HG03135 (cell line): ENCODE measurements at regions not wholly inside any gene's neighbourhood (a gene's known extent, or its start where the extent isn't known, plus 50 kb on each side); places are given as distances from the start of the nearest gene placed in this dataset.

Experiments
- ATAC-seq: cut with Tn5 transposase; IDR thresholded peaks from one replicate; pipeline ENCODE4 v1.9.1; 2021; ENCODE audit warnings: mild to moderate bottlenecking, moderate library complexity; ENCODE audit not compliant: unreplicated experiment

- no peak for ATAC-seq
Observed at GRCh38 chr4:128512161-128512560, 224.5 kb upstream of the PGRMC2 start.

- no peak for ATAC-seq
Observed at GRCh38 chr4:128510850-128511249, 223.2 kb upstream of the PGRMC2 start.

GRCh38 chr4:128502818-128503527 lies 215.4 kb upstream of the PGRMC2 start:
- no peak for ATAC-seq

GRCh38 chr4:128501239-128501638 lies 213.6 kb upstream of the PGRMC2 start:
- ATAC-seq = no peak

- ATAC-seq = no peak
Observed at GRCh38 chr4:128488055-128488705, 200.6 kb upstream of the PGRMC2 start.

GRCh38 chr4:128484896-128485295 lies 197.3 kb upstream of the PGRMC2 start:
- no peak for ATAC-seq

- no peak for ATAC-seq
Observed at GRCh38 chr4:128483816-128484215, 196.2 kb upstream of the PGRMC2 start.

- ATAC-seq = no peak
Observed at GRCh38 chr4:128483041-128483440, 195.4 kb upstream of the PGRMC2 start.

- no peak for ATAC-seq
Observed at GRCh38 chr4:128481752-128482480, 194.3 kb upstream of the PGRMC2 start.

GRCh38 chr4:128480945-128481344 lies 193.3 kb upstream of the PGRMC2 start:
- no peak for ATAC-seq

GRCh38 chr4:128477540-128477939 lies 189.9 kb upstream of the PGRMC2 start:
- no peak for ATAC-seq

GRCh38 chr4:128475597-128475996 lies 188.0 kb upstream of the PGRMC2 start:
- no peak for ATAC-seq

- no peak for ATAC-seq
Observed at GRCh38 chr4:128471576-128471975, 184.0 kb upstream of the PGRMC2 start.

GRCh38 chr4:128470492-128471053 lies 183.0 kb upstream of the PGRMC2 start:
- no peak for ATAC-seq

GRCh38 chr4:128468123-128468989 lies 180.7 kb upstream of the PGRMC2 start:
- no peak for ATAC-seq

- ATAC-seq = no peak
Observed at GRCh38 chr4:128465523-128465922, 177.9 kb upstream of the PGRMC2 start.

GRCh38 chr4:128463006-128463405 lies 175.4 kb upstream of the PGRMC2 start:
- no peak for ATAC-seq

GRCh38 chr4:128462103-128462783 lies 174.6 kb upstream of the PGRMC2 start:
- no peak for ATAC-seq

GRCh38 chr4:128461291-128462102 lies 173.9 kb upstream of the PGRMC2 start:
- no peak for ATAC-seq
